Renal cortical epithelial cell (primary cell): ENCODE measurements at regions not wholly inside any gene's neighbourhood (a gene's known extent, or its start where the extent isn't known, plus 50 kb on each side); places are given as distances from the start of the nearest gene placed in this dataset.

Experiments
- DNase-seq: peaks from one replicate; pipeline ENCODE4 v3.0.0-alpha.2; 2011; ENCODE audit warnings: low read depth

DNA sequence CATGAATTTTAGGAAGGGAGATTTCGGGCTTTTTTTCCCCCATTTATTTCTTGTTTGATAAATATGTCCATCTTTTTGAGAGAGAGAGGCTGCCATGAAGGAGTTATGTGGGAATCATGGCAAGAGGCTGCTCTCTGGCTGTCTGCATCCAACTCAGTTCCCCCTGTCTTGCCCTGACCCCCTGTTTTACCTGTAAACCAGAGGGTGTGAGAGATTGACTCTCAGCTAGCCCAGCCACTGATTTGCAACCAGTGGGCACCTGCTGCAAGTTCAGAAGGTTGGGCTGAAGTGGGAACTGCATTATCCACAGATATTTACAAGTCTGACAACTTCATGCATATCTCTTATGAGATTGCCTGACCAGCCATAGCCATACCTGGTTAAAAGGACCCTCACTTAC is 625.4 kb upstream of the FANCL start:
- no peak for DNase-seq

DNA sequence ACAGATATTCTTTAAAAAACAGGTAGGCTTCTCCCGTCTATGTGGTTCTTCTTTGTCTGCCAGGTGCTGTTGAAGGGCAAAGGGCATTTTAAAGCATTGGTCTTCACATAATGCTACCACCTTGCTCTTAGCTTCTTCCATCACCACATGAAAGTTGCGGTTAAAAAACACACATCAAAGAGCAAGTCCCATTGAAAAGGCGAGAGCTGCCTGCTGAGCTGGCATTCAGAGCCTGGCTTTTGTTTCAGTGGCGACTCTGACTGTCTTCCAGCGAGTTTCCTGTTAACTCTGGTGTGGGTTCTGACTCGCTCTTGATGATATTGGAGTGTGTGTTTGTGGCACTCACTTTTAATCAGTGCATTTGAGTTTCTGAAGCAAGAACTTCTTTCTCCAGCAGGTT is 624.9 kb upstream of the FANCL start:
- no peak for DNase-seq

DNA sequence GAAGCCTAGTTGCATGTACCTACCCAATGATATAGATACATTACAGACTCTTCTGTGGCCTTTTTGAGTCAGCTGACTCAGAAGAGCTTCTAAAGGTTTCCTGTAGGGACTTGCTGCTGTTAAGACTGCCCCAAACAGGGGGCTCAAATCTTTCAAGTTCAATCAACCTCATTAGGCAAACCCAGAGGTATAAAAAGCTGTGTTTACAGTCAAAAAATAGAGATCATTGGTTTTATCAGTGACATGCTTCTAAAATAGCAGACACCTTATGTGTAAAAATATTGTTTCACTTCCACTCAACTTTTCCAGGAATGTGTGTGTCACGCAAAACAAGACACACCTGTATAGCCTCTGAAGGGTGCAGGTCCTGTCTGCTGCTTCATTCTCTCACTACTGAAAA is 624.3 kb upstream of the FANCL start:
- no peak for DNase-seq

DNA sequence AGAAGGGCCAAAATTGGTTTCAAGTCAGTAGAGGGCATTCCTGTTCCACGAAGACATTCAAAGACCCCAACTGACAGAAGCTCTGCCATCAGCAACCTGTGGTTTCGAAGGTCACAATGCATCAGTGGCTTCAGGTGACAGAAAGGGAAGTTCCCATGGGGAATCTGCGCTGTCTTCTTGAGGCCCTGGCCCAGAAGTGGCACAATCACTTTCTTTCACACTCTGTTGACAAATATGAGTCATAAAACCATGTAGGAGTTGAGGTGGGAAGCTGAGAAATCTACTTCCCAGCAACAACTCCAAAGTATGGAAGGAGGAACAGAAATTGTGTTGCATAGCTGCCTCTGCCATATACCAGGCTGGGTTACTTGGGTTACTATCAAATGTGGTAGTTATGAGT is 621.1 kb upstream of the FANCL start:
- no peak for DNase-seq

DNA sequence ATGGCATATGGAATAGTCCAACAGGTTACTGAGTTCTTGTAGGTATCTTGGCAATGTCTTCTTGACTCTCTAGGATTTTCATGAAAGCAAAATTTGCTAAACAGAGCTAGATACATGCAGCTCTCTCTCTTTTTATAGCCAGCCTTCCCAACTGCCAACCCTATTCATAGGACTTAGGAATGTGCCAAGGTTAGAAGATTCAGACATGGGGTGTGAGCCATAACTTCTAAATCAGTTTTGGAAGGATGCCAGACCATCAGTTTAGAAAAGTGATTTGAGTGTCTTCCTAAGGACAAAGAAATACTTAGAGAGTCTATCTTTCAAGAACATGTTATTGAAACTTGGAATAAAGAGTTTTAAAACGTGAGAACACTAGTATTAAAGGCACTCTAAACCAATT is 619.5 kb upstream of the FANCL start:
- DNase-seq: no peak

DNA sequence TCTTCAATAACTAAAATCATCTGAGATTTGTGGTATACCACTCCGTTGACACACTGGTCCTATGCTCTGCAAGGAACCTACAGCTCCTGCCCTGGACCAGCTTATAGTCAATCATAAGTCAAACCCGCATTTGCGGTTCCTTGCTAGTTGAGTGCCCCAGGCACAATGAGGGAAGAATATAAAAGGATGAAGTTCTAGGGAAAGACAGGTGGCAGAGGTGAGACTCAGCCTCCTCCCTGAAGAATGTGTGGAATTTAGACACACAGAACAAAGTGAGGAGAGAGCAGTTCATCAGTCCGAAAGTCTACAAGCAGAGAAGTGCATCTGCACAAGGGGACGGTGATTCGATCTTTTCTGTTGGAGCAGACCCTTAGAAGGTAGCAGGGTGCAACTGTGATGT is 615.0 kb upstream of the FANCL start:
- DNase-seq: no peak

DNA sequence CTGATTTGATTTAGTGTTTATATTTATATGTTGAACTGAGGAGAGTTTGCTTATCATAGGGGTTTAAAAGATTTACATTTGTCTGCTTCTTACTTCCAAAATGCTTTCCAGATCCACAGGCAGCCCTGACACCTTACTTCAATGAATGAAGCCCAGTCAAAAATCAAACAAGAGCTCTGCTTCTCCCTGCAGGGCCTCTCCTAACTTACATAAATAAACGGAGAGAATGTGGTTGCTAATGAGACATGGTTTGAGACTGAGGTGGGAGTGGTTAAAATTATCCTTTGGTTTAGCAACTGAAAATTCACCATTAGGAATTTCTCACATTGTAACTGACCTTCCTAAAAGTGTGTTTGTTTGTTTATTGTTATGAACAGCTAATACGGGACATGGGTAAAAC is 612.3 kb upstream of the FANCL start:
- no peak for DNase-seq

DNA sequence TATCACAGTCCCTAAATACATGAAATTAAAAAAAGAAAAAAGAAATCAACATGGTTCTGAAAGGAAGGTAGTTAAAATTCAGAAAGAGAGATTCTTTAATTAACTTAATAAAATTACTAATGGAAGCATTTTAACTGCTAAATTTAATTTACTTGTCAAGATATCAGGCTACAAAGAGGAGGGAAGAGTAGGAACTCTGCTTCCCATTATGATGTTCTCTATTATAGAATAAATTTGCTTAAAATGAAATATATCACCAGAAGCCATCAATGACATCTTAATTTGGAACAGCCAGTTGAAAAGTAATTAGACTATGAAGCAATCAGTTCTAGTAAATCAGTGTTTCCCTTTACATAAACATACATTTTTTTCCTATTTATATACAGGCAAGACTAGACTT is 611.8 kb upstream of the FANCL start:
- no peak for DNase-seq

DNA sequence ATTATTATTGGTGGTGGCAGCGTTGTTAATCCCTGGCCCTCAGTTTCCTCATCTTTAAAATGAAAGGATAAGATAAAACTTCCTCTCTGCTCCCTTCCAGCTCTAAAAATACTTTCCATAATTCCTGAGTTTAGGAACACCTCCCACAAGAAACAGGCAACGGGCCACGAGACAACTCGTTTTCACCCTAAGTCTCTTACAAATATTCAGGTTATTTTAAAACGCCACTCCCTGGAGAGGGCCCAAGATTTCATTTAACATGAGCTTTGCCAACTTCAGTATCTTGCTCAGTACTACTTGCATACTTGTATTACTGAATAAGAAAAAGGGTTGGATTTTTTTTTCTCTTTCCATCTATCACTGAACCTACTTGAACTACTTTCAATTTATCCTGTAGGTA is 611.1 kb upstream of the FANCL start:
- no peak for DNase-seq

DNA sequence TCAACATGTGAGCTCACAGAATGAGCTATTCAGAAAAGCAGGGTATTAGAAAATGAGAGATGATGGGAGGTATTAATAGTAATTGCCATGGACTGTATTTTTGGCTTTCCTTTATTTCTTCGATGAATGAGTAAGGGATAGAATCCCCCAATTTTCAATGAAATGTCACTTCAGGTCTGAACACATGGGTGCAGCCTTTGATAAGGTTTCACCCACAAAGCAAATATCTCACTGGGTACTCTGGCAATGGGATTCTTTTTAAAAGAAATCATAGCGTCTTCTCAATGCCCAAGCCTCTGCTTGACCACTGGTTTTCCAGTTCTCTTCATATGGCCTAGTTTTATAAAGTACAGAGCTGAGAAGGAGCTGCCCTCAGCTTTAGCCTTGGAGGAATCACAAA is 610.5 kb upstream of the FANCL start:
- DNase-seq: no peak

DNA sequence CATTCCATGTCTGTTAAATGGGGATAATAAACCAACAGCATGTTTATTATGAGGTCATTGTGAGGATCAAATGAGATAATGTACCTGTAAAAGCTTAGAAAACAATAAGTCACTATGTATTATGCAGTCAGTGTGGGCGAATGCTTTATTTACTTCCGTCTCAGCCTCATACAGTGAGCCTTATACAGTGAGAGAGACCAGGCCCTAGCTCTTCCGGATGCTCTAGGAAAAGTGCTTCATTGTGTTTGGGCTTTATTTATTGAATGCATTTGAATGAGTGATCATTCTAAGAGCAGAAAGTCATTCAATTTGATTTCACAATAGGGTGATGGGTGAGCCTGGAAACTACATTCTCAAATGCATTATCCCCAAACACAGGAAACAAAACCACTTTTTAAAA is 603.9 kb upstream of the FANCL start:
- DNase-seq: no peak

DNA sequence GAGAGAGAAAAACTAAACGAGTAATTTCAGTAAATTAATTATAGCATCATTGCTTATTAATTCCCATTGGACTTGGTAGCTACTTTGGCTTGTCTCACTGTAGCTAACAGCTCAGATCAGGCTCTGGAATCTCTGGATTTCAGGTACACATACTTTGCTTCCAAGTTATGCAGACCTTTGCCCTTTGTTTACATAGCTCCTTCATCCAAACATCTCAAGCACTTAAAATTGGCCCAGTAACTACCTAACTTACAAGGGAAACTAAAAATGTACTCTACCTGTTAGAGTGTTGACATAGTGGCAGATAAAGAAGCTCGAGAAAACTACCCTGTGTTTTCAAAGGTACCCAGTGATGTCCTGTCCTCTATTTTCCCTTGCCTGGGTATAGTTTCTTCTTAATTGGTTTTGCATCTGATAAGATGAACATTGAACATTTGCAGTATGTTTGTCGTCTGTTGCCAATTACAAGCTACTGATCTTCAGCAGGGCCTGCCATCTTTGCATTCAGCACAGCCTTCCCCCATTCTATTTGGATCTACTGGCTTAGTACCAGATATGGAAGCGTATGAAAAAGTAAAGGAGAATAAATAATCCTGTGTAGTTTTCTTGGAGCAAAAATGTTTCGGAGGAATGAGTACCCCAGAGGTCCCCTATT is 601.5 kb upstream of the FANCL start:
- DNase-seq: no peak

DNA sequence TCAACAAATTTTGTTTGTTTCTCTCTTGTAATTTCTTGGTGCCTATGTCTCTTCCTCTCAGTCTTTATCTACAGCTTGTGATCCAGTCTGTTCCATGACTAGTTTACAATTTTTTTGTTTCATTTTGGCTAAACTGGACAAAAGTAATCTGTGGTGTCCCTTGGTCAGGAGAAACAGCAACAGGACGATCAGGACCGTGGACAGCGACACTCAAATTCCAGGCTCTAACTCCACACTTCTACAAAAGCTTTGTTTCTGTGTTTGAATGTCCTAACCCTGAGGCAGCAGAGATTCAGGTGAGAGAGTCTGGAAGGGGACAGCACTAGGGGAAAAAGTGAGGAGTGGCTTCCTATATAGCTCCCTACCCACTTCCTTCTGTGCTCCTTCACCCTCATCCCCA is 593.3 kb upstream of the FANCL start:
- DNase-seq: peak; percentile 13

DNA sequence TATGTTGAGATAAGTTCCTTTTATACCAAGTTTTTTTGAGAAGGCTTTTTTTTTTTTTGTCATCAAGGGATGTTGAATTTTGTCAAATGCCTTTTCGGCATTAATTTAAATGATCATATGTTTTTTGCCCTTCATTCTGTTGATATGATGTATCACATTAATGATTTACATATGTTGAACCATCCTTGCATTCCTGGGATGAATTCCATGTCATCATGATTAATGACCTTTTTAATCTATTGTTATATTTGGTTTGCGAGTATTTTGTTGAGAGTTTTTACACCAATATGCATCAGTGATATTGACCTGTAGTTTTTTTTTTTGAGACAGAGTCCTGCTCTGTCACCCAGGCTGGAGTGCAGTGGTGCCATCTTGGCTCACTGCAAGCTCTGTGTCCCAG is 585.7 kb upstream of the FANCL start:
- DNase-seq: no peak

DNA sequence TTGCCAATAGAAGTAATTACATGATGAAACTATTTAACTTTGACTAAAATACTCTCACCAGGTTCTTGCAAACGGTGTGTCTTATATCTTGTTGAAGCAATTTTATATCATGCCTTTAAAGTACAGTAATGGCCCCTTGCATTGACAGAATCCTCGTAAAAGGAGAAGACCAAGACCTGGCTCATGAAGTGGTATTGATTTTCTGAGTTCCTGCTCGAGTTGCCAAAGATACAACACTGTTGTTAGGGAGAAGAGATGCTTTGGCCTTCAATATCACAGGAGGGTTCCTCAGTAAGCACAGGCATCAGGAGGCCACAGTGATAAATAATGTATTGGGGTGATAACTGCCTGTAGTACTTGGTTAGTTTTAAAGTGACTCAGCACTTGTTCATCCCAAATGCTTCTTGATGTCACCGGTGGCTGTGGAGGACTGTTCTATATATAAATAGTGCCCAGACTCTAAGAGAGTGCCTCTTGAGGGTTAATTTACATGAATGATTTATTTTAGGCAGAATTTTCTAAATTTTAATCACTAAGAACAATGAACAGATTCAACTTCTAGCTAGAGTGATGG is 571.7 kb upstream of the FANCL start:
- DNase-seq: no peak

DNA sequence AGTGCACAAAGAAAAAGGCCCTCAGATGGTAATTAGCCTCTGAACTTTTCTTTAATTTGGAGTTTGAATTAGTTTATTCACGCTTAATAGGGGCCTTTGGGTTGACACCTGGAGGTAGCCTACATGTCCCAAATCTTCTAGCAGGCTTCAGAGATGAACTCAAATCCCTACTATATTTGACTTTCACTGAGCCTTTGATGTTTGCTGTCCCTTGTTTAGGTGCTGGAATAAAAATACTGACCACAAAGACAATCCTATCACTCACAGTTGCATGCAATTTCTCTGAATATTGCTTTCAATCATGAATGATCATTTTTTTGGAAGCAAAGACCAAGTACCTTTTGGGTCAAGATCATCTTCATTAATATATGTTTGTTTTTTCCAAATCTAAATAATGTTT is 564.0 kb upstream of the FANCL start:
- DNase-seq: no peak

DNA sequence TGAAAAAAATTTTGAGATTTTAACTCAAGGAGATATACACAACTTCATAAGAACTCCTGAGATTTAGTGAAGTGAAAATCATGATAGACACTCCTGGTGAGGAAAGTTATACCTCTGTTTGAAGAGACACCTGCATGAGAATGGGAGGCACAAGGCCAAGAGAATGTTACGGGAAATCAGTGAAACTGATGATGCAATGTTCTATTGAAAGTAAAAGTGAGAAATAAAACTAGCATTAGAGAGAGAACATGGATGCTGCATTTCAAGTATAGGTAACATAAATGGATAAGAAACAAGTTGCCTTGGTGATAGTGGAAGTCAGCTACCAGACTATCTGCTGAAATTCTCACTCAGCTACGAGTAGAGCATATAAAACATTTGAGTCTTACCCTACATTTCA is 562.1 kb upstream of the FANCL start:
- no peak for DNase-seq

DNA sequence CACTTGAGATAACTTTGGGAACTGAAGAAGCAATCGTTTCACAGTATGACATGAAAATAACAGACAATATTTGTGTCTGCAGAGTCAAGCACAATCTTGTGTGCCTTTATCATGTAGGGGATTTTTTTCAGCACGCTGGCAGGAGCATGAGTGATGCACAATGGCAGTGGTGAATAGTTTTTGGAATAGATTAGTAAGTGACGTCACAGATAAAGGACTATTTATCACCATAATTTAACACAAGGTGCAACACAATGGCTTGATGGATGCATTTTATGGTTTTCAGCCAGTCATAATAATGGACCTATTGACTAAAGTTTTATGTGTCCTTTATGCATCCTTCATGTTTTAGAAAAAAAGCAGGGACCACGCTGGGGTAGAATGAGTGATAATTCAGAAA is 559.8 kb upstream of the FANCL start:
- DNase-seq: no peak

DNA sequence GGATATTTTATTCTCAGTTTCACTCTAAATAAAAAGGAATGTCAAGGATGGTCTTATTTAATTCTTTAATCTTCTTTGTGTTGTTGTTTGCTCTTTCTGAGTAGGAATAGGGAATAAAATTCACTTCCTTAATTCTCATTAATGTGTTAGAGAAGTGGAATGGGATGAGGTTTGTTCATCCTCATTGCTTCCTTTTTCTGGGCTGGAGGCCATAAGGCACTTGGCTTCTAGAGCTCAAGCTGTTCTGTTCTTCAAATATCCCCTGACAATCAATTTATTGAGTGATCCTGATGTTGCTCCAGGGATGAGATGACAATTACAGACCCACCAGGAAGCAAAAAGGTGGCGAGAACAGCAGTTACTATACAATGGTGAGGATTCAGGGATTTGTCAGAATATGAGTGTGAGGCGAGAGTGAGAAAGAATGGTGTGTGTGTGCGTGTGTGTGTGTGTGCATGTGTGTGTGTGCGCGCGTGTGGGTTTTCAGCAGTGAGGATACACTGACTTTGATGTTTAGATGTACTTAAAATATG is 557.6 kb upstream of the FANCL start:
- no peak for DNase-seq

DNA sequence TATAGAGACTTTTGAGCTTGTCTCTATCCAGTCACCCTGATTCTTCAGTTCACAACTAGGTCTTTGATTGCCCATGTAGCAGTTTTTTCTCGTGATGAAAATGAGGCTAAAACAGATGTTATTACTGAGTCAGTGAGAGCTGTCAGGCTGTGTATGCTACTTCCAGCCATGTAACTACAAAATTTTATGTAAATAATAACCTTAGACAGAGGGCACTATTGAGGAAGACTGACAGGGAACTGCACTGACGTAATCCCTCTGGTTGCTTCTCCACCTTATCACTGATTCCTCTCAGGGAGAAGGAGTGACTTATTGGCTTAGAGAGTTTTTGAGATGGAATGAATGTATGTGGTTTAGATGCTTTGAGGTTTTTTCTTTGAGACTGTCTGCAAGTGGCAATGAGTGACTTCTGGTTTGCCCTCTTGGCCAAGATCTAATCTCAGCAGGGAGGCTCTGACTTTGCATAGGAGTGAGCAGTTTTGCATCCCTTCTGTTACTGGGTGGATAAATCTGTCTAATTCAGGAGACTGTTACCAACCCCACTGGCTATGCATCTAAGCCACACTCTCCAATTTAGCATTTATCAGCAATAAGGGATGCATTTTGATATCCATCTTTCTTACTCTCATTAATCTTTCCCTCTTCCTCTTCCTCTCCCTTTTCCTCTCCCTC is 555.2 kb upstream of the FANCL start:
- DNase-seq: no peak

DNA sequence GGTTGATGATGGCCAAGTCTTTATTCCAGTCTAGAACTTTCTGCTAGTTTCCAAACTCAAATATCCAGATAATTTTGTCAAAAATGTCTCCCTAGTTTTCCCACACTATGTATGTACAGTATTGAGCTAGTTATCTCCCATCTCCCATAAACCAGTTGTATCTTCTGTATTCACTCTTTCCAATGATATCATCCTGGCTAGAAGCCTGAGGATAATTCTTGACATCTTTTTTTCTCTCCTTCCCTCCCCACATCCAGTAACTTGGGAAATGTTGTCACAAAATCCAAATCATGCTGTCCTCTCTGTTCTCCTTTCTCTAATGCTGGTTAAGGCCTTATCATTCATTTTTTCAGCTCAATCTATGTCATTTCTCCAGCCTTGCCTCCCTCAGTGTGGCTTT is 553.8 kb upstream of the FANCL start:
- DNase-seq: no peak

DNA sequence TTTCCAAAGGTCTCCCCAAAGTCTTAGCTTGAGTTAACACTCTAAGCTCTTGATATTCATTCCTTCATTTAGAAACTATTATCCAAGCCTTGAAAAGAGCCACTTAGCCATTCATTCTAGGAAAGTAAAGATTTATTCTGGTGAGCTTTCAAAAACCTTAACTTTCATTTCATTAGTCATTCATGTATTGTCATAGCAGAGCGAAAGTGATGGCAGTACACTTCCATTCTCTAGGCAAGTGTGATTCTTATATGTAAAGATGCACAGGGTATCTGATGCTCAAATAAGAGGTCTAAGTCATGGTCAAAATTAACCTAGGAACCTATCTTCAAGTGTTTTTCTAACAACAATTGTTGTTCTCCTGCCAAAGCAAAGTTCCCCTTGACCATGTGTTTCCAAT is 553.0 kb upstream of the FANCL start:
- no peak for DNase-seq

DNA sequence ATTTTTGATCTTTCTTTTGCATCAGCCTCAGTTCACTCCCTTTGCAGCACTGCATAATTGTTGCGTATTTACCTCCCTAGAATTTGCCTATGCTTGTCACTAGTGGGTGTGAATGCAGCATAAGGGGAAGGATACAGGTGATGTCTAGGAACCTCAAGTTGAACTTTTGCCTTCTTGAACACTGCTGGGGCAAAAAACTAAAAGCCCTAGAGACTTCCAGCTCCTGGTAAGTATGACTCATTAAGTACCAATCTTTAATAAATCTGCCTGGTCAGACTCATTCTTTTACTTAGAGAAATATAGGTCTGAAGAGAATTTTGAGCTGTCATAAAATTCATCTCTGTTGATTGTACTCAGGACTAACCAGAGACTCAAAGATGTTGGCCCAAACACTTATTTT is 547.3 kb upstream of the FANCL start:
- DNase-seq: no peak

DNA sequence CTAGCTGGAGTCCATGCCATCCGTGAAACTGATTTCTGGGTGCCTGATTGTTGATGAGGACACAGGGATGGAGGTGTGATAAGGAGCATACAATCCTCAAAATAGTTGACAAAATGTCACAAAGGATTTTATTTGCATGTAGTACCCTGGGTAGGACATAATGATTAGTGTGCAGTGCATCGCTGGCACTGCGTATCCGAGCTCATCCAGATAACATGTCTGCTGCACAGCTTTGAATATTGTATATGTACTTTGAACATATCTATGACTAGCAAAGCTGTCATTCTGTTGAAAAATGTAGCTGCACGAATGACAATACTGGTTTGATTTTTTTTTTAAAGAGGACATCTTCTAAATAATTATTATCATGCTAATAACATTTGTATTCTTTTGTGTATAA is 529.7 kb upstream of the FANCL start:
- DNase-seq: no peak
